ENCODE measurements at regions not wholly inside any gene's neighbourhood (a gene's known extent, or its start where the extent isn't known, plus 50 kb on each side); places are given as distances from the start of the nearest gene placed in this dataset.

DNA sequence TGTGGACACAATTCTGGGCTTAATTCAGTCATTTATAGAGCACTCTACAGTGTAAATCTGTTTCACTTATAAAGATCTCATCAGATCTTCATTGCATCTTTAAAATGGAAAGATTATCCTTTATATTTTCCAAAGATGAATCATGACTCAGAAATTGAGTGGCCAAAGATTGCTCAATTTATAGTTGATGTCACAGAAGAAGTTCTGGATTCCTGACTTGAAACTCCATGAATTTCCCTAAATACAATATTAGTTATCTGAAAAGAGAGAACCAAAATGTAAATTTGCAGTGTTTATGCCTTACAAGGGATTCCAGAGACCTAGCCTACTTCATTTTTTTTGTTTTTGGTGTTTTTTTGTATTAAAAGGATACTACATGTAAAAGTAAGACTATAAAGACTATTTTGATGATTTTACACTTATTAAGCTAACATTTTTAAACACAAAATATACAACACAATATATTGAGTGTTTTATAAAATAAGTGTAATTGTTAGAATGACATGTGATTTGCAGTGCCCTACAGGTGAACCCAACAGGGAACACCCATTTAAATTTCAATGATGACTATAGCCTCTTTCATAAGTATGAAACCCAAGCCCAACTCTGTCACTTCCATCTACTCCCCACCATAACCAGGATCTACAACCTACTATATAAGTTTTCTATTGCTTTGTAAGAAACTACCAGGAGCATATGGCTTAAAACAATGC, 183.5 kb downstream of the PCDH7 start:
- intact Hi-C loops (cut with micrococcal nuclease), result no loop called here
- DNase-seq, result no peak
- Histone ChIP-seq H3K9me3 (ENCODE audit: control insufficient read depth in 1 of 2, low read length in 2 of 2) (peaks cover 0 to 4% of the 10 kb centered on the region in 2 donors), H3K27ac (ENCODE audit: low read depth, low read length) (no peak overlapping the region), H3K4me3 (ENCODE audit: low read length in 2 of 2) (no peak overlapping the region), H3K27me3 (ENCODE audit: insufficient read depth, low read length) (no peaks in the 10 kb centered on the region), H3K4me1 (ENCODE audit: insufficient read depth, low read length) (no peaks in the 10 kb centered on the region), H3K36me3 (ENCODE audit: insufficient read depth, low read length) (no peaks in the 10 kb centered on the region)
- H3K4me1 Mint-ChIP-seq, result no peaks in the 10 kb centered on the region
- H3K36me3 Mint-ChIP-seq, result no peaks in the 10 kb centered on the region
- CTCF ChIA-PET (ENCODE audit: partially characterized antibody), result no interaction called here
- no peaks in the 10 kb centered on the region for H3K27me3 Mint-ChIP-seq
- H3K9me3 Mint-ChIP-seq, result peaks cover 0 to 11% (median 9%) of the 10 kb centered on the region in 8 donors
- H3K27ac Mint-ChIP-seq, result no peak overlapping the region
- POLR2A ChIA-PET (ENCODE audit: partially characterized antibody), result no interaction called here
- H3K4me3 Mint-ChIP-seq, result no peak overlapping the region

DNA sequence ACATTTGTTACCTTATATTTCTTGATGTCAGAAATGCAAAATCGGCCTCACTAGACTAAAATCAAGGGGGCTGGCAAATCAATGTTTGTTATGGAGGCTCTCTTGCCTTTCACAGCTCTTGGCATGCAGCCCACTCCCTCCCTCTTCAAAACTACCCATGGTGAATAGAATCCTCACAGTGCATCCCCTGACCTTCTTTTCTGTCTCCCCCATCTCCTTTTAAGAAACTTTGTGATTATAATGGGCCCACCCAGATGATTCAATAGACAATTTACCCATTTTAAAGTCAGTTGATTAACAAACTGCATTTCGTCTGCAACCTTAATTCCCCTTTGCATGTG, 184.0 kb downstream of the PCDH7 start:
- Histone ChIP-seq H3K9me3 (ENCODE audit: control insufficient read depth in 1 of 2, low read length in 2 of 2) (peaks cover 0 to 4% of the 10 kb centered on the region in 2 donors), H3K27ac (ENCODE audit: low read depth, low read length) (no peak overlapping the region), H3K4me3 (ENCODE audit: low read length in 2 of 2) (no peak overlapping the region), H3K4me1 (ENCODE audit: insufficient read depth, low read length) (no peaks in the 10 kb centered on the region), H3K36me3 (ENCODE audit: insufficient read depth, low read length) (no peaks in the 10 kb centered on the region), H3K27me3 (ENCODE audit: insufficient read depth, low read length) (no peaks in the 10 kb centered on the region)
- CTCF ChIA-PET (ENCODE audit: partially characterized antibody), result no interaction called here
- Mint-ChIP-seq H3K36me3 (no peaks in the 10 kb centered on the region), H3K4me1 (no peaks in the 10 kb centered on the region), H3K27me3 (no peaks in the 10 kb centered on the region), H3K9me3 (peaks cover 0 to 13% (median 9%) of the 10 kb centered on the region in 8 donors), H3K4me3 (no peak overlapping the region), H3K27ac (no peak overlapping the region)
- no peak for DNase-seq
- intact Hi-C loops (cut with micrococcal nuclease), result no loop called here
- POLR2A ChIA-PET (ENCODE audit: partially characterized antibody), result no interaction called here

DNA sequence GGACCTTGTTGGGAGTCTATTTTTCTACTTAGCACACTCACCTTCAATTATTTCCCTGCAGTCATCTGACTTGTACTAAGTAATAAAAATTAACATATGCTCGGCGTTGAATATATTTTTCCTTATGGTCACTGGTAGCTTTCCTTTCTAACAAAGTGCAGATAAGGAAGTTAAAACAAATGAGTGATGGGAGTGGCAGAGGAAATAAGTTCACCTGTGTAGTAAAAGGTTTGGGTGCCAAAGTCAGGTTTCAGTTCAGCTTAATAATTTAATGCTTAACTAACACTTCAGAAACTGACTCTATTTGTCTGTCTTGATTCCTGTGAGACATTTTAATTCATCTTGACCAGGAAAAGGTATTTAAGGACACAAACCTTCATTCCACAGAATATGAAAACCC, 184.4 kb downstream of the PCDH7 start:
- H3K9me3 ChIP-seq (ENCODE audit: control insufficient read depth in 1 of 2, low read length in 2 of 2), result peaks cover 0 to 4% of the 10 kb centered on the region in 2 donors
- ChIA-PET CTCF (ENCODE audit: partially characterized antibody) (no interaction called here), POLR2A (ENCODE audit: partially characterized antibody) (no interaction called here)
- DNase-seq, result no peak
- H3K27ac ChIP-seq (ENCODE audit: low read depth, low read length), result no peak overlapping the region
- intact Hi-C loops (cut with micrococcal nuclease), result no loop called here
- H3K36me3 ChIP-seq (ENCODE audit: insufficient read depth, low read length), result no peaks in the 10 kb centered on the region
- H3K36me3 Mint-ChIP-seq, result no peaks in the 10 kb centered on the region
- H3K27me3 ChIP-seq (ENCODE audit: insufficient read depth, low read length), result no peaks in the 10 kb centered on the region
- no peak overlapping the region for H3K4me3 Mint-ChIP-seq
- H3K27me3 Mint-ChIP-seq, result no peaks in the 10 kb centered on the region
- H3K27ac Mint-ChIP-seq, result no peak overlapping the region
- no peaks in the 10 kb centered on the region for H3K4me1 Mint-ChIP-seq
- H3K9me3 Mint-ChIP-seq, result peaks cover 0 to 14% (median 8%) of the 10 kb centered on the region in 8 donors
- no peak overlapping the region for H3K4me3 ChIP-seq (ENCODE audit: low read length in 2 of 2)
- H3K4me1 ChIP-seq (ENCODE audit: insufficient read depth, low read length), result no peaks in the 10 kb centered on the region

DNA sequence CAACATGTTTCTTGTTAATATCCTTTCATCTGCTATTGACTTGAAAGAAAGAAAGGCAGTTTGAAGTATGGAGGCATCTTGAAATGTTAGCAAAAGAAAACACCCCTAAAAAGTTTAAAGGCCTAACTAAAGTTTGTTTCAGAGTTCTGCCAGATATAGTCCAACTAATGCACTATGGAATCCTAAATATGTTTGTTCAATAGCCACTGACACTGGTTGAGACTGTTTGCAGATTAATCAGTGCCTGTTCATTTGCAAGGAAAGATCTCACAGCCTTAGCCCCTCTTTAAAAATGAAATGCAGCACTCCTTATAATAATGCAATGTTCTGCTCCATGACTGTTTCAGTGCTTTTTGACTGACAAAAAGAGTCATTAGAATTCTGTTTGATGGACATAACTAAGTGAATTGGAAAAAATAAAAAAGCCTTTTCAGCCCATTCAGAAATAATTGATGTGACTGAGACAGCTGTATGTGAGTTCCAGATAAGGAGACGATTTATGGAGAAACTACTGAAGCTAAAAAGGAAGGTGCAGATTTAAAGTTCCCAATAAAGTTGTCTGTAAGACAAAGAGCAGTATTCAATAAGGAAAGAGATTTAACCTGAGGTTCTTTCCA, 192.0 kb downstream of the PCDH7 start:
- no peaks in the 10 kb centered on the region for H3K9me3 ChIP-seq (ENCODE audit: control insufficient read depth in 1 of 2, low read length in 2 of 2)
- POLR2A ChIA-PET (ENCODE audit: partially characterized antibody), result no interaction called here
- Mint-ChIP-seq H3K4me1 (no peaks in the 10 kb centered on the region), H3K27me3 (no peaks in the 10 kb centered on the region), H3K36me3 (no peaks in the 10 kb centered on the region), H3K27ac (no peak overlapping the region), H3K4me3 (no peak overlapping the region), H3K9me3 (peaks cover 0 to 24% (median 9%) of the 10 kb centered on the region in 8 donors)
- CTCF ChIA-PET (ENCODE audit: partially characterized antibody), result no interaction called here
- no peak overlapping the region for H3K27ac ChIP-seq (ENCODE audit: low read depth, low read length)
- no peak overlapping the region for H3K4me3 ChIP-seq (ENCODE audit: low read length in 2 of 2)
- no peaks in the 10 kb centered on the region for H3K36me3 ChIP-seq (ENCODE audit: insufficient read depth, low read length)
- intact Hi-C loops (cut with micrococcal nuclease), result no loop called here
- DNase-seq, result no peak
- no peaks in the 10 kb centered on the region for H3K27me3 ChIP-seq (ENCODE audit: insufficient read depth, low read length)
- H3K4me1 ChIP-seq (ENCODE audit: insufficient read depth, low read length), result no peaks in the 10 kb centered on the region

DNA sequence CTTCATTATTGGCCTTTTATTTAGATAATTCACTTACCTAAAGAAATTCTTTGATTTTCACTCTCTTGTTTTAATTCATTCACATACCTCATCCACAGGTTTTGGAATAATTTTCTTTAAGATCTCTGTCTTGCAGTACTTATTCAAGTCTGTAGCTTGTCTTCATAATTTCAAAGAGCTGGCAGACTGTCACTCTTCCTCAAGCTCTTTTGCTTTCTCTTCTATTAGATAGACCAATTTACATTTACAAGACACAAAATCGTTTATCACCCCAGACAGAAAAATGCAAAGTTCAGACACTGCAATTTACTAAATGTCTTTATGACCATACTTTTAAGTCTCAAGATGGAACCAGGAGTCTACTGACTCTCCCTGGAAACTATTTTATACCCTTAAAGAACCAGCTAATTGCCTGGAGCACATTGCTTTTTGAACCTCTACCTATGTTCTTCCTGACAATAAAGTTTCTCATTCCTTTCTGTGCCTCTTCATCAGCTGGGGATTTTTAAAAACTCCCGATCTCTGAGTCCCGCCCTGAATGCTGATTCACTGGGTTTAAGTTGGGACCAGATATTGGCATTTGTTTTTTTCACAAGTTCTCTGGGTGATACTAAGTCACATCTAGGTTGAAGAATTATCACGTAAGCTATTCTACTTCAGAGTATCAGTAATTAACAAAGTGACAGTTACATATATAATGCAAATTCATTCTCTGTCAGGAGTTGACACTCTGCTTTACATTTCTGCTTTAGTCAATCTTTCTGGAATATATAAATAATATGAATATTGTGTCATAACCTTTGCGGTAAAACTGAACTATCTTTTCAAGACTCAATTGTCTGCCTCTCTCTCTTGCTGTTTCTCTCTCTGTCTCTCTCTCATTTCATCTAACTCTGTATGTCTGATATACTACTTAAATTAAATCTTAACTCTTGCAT, 196.4 kb downstream of the PCDH7 start:
- H3K4me1 Mint-ChIP-seq, result no peaks in the 10 kb centered on the region
- no peaks in the 10 kb centered on the region for H3K9me3 ChIP-seq (ENCODE audit: control insufficient read depth in 1 of 2, low read length in 2 of 2)
- H3K9me3 Mint-ChIP-seq, result peaks cover 0 to 15% (median 7%) of the 10 kb centered on the region in 8 donors
- H3K4me1 ChIP-seq (ENCODE audit: insufficient read depth, low read length), result no peaks in the 10 kb centered on the region
- no peak overlapping the region for H3K4me3 ChIP-seq (ENCODE audit: low read length in 2 of 2)
- H3K27ac ChIP-seq (ENCODE audit: low read depth, low read length), result no peak overlapping the region
- intact Hi-C loops (cut with micrococcal nuclease), result no loop called here
- H3K27me3 ChIP-seq (ENCODE audit: insufficient read depth, low read length), result no peaks in the 10 kb centered on the region
- DNase-seq, result no peak
- no peaks in the 10 kb centered on the region for H3K27me3 Mint-ChIP-seq
- H3K36me3 Mint-ChIP-seq, result no peaks in the 10 kb centered on the region
- H3K27ac Mint-ChIP-seq, result no peak overlapping the region
- no peaks in the 10 kb centered on the region for H3K36me3 ChIP-seq (ENCODE audit: insufficient read depth, low read length)
- ChIA-PET POLR2A (ENCODE audit: partially characterized antibody) (no interaction called here), CTCF (ENCODE audit: partially characterized antibody) (no interaction called here)
- H3K4me3 Mint-ChIP-seq, result no peak overlapping the region

DNA sequence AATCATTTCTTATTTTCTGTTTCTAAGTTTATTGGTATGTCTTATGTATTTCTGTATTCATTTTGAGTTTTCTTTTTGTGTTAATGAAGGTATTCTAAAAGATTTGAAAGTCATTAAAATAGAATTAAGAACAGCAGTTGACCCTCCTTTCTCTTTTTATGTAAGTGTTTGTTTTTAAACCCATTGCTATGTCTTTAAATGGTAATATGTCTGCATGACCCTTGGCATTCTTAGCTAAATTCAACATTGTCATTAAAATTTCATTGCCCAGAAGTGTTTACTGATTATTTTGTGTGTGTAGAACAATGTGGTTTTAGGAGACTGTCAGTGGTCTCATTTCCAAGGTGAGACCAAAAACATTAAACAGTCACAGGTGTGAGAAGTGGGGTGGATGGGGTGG, 197.8 kb downstream of the PCDH7 start:
- no peak overlapping the region for H3K27ac ChIP-seq (ENCODE audit: low read depth, low read length)
- no peaks in the 10 kb centered on the region for H3K27me3 ChIP-seq (ENCODE audit: insufficient read depth, low read length)
- H3K36me3 ChIP-seq (ENCODE audit: insufficient read depth, low read length), result no peaks in the 10 kb centered on the region
- no peaks in the 10 kb centered on the region for H3K9me3 ChIP-seq (ENCODE audit: control insufficient read depth in 1 of 2, low read length in 2 of 2)
- H3K4me1 Mint-ChIP-seq, result no peaks in the 10 kb centered on the region
- H3K9me3 Mint-ChIP-seq, result peaks cover 0 to 15% (median 5%) of the 10 kb centered on the region in 8 donors
- POLR2A ChIA-PET (ENCODE audit: partially characterized antibody), result no interaction called here
- H3K27me3 Mint-ChIP-seq, result no peaks in the 10 kb centered on the region
- no peak overlapping the region for H3K4me3 ChIP-seq (ENCODE audit: low read length in 2 of 2)
- H3K4me1 ChIP-seq (ENCODE audit: insufficient read depth, low read length), result no peaks in the 10 kb centered on the region
- H3K27ac Mint-ChIP-seq, result no peak overlapping the region
- DNase-seq, result no peak
- H3K4me3 Mint-ChIP-seq, result no peak overlapping the region
- intact Hi-C loops (cut with micrococcal nuclease), result no loop called here
- H3K36me3 Mint-ChIP-seq, result no peaks in the 10 kb centered on the region
- CTCF ChIA-PET (ENCODE audit: partially characterized antibody), result no interaction called here

DNA sequence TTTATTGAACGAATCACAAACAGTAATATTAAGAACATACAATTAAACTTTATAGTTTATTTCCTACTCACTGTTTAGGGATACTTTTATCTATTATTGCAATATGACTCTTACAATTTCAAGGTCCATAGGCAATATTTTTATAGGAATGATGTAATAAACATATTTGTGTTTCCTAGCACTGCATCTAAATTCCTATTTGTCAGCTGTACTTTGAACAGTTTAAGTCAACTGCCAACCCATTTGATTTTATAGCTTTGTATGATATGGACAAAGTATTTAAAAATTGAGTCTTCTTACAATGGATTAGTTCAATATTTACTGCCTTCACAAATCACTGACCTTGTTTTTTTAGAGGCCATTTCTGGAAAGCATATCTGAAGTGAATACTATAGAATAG, 199.3 kb downstream of the PCDH7 start:
- H3K9me3 ChIP-seq (ENCODE audit: control insufficient read depth in 1 of 2, low read length in 2 of 2), result no peaks in the 10 kb centered on the region
- intact Hi-C loops (cut with micrococcal nuclease), result no loop called here
- H3K4me1 ChIP-seq (ENCODE audit: insufficient read depth, low read length), result no peaks in the 10 kb centered on the region
- DNase-seq, result no peak
- H3K9me3 Mint-ChIP-seq, result peaks cover 0 to 8% (median 4%) of the 10 kb centered on the region in 8 donors
- H3K27me3 ChIP-seq (ENCODE audit: insufficient read depth, low read length), result no peaks in the 10 kb centered on the region
- no peak overlapping the region for H3K4me3 Mint-ChIP-seq
- H3K36me3 Mint-ChIP-seq, result no peaks in the 10 kb centered on the region
- H3K4me1 Mint-ChIP-seq, result no peaks in the 10 kb centered on the region
- H3K4me3 ChIP-seq (ENCODE audit: low read length in 2 of 2), result no peak overlapping the region
- no peak overlapping the region for H3K27ac Mint-ChIP-seq
- no peaks in the 10 kb centered on the region for H3K36me3 ChIP-seq (ENCODE audit: insufficient read depth, low read length)
- ChIA-PET POLR2A (ENCODE audit: partially characterized antibody) (no interaction called here), CTCF (ENCODE audit: partially characterized antibody) (no interaction called here)
- no peaks in the 10 kb centered on the region for H3K27me3 Mint-ChIP-seq
- H3K27ac ChIP-seq (ENCODE audit: low read depth, low read length), result no peak overlapping the region
